Fibroblast of the aortic adventitia (primary cell): ENCODE measurements at regions not wholly inside any gene's neighbourhood (a gene's known extent, or its start where the extent isn't known, plus 50 kb on each side); places are given as distances from the start of the nearest gene placed in this dataset.
A peak's percentile ranks its signal among the peaks of the same experiment; 100 is the strongest.

Source experiments
- DNase-seq: peaks from one replicate; pipeline ENCODE4 v3.0.0-alpha.2; 2010; ENCODE audit warnings: low read depth
- H3K4me3 ChIP-seq: 2 replicates; pipeline ENCODE4 v1.5.1; 2011; ENCODE audit warnings: low read depth, mild to moderate bottlenecking, control low read depth, low read length, moderate library complexity
- CTCF ChIP-seq: IDR thresholded peaks from 2 replicates; pipeline ENCODE4 v1.5.1; 2011; ENCODE audit warnings: mild to moderate bottlenecking, low read length, control low read depth, inconsistent platforms; ENCODE audit not compliant: insufficient read depth

GRCh38 chr13:47218611-47219010, 321.8 kb upstream of the HTR2A start:
- no peak for DNase-seq
- no peak overlapping the region for H3K4me3 ChIP-seq
- TF ChIP-seq CTCF: no peak

GRCh38 chr13:47216176-47216822, 319.4 kb upstream of the HTR2A start:
- no peak overlapping the region for H3K4me3 ChIP-seq
- DNase-seq: no peak
- no peak for TF ChIP-seq CTCF

GRCh38 chr13:47215736-47216135, 318.9 kb upstream of the HTR2A start:
- no peak for TF ChIP-seq CTCF
- peak; percentile 86 for DNase-seq
- H3K4me3 ChIP-seq: no peak overlapping the region

GRCh38 chr13:47213047-47213446, 316.2 kb upstream of the HTR2A start:
- TF ChIP-seq CTCF: no peak
- no peak overlapping the region for H3K4me3 ChIP-seq
- DNase-seq: peak; percentile 37

GRCh38 chr13:47211106-47211505, 314.3 kb upstream of the HTR2A start:
- TF ChIP-seq CTCF: no peak
- H3K4me3 ChIP-seq: no peak overlapping the region
- DNase-seq: no peak

GRCh38 chr13:47206111-47206510, 309.3 kb upstream of the HTR2A start:
- no peak for TF ChIP-seq CTCF
- DNase-seq: no peak
- H3K4me3 ChIP-seq: no peak overlapping the region
